HG03045 (cell line): ENCODE measurements at regions not wholly inside any gene's neighbourhood (a gene's known extent, or its start where the extent isn't known, plus 50 kb on each side); places are given as distances from the start of the nearest gene placed in this dataset.

Experiments
- ATAC-seq: cut with Tn5 transposase; IDR thresholded peaks from one replicate; pipeline ENCODE4 v1.9.1; 2021; ENCODE audit warnings: mild to moderate bottlenecking, moderate library complexity; ENCODE audit not compliant: unreplicated experiment

GRCh38 chr1:221805121-221805520 is 63.2 kb upstream of the DUSP10 start:
- ATAC-seq: no peak

GRCh38 chr1:221804303-221804702 is 62.4 kb upstream of the DUSP10 start:
- no peak for ATAC-seq

DNA sequence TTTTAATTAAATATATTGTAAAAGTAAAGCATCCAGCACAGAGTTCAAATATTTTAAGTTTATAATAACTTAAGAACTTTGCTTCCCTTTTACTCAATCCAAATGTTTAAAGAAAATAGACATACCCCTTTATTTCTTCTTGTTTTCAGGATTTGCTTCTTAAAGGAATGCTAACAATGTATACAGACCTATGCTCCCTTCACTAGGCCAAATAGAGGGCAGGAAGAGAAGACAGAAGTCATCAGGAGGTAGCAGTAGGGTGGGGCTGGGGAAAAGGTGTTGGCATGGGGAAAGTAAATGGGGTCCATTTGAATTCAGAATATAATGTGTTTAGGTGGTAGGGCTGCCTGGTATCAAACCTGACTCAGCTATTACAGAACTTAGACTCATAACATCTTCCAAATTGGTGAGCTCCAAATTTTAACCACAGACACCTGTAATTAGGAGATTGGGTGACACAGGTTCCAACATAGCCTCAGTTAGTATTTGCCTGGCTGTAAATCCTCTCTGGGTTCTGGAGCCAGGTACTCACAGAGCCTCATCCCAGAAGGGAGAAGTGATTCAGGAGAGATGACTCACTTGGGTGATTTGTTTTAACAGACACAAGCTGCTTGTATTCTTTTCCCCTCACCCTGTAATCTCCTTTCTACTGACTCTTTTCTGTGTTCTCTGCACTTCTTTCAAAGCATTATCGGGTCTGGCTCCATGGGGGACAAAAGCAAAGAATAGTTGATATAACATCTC is 60.1 kb upstream of the DUSP10 start:
- ATAC-seq: no peak

DNA sequence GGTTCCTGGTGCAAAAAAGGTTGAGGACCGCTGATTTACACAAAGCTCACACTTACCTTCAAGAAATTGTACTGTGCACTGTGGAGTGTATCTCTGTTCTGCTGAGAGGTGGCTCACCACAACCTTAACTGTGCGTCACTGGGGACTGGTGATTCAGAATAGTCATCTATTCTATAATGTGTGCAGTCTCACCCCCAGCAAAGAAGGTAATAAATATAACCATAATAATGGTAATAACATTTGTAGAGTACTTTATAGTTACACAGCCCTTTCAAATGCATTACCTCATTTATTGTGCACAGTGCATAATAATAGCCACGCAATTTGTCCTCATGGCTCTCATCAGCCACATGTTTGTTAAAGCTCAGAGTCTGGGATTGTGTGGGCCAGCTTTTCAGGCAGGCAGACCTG is 59.4 kb upstream of the DUSP10 start:
- no peak for ATAC-seq

- no peak for ATAC-seq
These were observed 58.9 kb upstream of the DUSP10 start for GRCh38 chr1:221800831-221801230.

GRCh38 chr1:221797506-221797905 is 55.6 kb upstream of the DUSP10 start:
- ATAC-seq: no peak

- ATAC-seq: no peak
These were observed 54.8 kb upstream of the DUSP10 start for GRCh38 chr1:221796700-221797099.

- no peak for ATAC-seq
These were observed 53.5 kb upstream of the DUSP10 start for GRCh38 chr1:221795380-221795779.

- no peak for ATAC-seq
These were observed 53.0 kb upstream of the DUSP10 start for GRCh38 chr1:221794935-221795334.

DNA sequence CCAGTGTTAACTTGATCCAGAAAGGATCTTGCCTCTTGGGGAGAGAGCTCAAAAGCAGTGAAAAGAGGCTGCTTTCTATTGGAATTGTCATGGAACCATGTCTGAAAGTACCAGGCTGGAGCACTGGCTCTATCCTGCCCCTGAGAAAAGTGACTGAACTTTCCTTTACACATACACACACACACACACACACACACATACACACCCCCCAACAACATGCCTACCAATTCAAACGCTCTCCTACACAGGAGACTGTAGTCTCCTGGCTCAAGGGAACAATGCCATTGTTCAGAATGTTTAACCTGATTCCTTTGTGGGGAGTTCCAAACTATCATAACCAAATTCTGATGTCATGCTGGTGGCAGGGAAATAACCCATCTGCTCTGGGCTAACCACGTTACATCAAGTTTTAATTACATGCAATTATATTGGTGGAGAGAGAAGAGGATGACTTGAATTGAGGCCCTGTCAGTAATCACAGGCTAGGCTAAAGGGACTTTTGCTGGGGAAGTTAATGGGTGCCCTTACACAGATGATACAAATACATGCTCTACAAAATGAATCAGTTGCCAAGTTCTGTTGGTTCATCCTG is 52.3 kb upstream of the DUSP10 start:
- peak; percentile 69 for ATAC-seq

GRCh38 chr1:221793439-221794078 is 51.7 kb upstream of the DUSP10 start:
- ATAC-seq: peak; percentile 63

DNA sequence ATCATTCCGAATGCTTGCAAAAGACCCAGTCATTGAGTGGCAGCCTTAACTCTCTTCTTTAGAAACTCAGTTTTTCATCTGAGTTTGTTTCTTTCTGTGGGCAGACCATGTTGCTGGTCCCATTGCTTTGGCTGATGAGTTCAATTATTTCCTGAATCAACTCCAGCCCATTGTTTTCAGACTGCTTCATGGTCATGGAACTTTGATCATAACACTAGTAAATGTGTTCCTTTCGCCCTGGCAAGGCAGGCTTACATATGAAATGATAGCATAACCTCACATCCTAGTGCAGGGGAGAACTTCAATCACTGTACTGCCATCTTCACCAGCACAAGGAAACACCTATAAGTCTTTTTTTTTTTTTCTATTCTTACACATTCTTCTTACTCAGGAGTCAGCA is 50.0 kb upstream of the DUSP10 start:
- ATAC-seq: no peak
